ENCODE measurements at regions not wholly inside any gene's neighbourhood (a gene's known extent, or its start where the extent isn't known, plus 50 kb on each side); places are given as distances from the start of the nearest gene placed in this dataset.

DNA sequence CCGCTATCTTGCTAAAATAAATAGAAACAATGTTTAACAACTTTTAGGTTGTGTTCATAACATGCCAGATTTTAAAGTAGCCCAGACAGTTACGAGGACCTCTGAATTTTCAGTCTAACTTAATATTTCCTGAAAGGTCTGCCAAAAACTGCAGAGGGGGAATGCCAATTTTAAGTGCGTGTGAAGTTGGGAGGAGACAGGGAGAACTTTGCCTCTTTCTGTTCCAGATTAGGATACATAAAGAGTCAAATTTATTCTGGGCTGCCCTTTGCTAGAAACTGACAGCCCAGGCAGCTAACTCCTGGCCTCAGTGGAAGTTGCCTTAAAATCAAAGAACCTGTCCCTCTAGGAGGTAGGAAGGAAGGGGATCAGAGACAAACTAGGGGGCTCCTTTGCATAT, 52.3 kb upstream of the PIP4K2A start:
- no peak for DNase-seq (ENCODE audit: low read depth in 2 of 2)

- DNase-seq (ENCODE audit: low read depth in 2 of 2): no peak
These were observed 51.5 kb upstream of the PIP4K2A start for GRCh38 chr10:22765660-22766547.

- DNase-seq (ENCODE audit: low read depth in 2 of 2): no peak
These were observed 50.3 kb upstream of the PIP4K2A start for GRCh38 chr10:22764639-22765038.
